A673 (cell line): ENCODE measurements at regions not wholly inside any gene's neighbourhood (a gene's known extent, or its start where the extent isn't known, plus 50 kb on each side); places are given as distances from the start of the nearest gene placed in this dataset.

ENCODE experiments used
- BruUV-seq: library from RNA; stranded (reverse); fragments of 400-500 nt; replicated peaks from 2 replicates; lab custom pipeline; 2021; lab: Mats Ljungman, UMichigan
- CTCF ChIA-PET: fragments of 300-600 bp; sonication (Branson Sonifier 250); formaldehyde crosslinking; loops from one replicate; lab custom pipeline; 2022; ENCODE audit warnings: antibody characterized with exemption; lab: Charles Lee
- POLR2A ChIA-PET: fragments of 300-600 bp; sonication (Branson Sonifier 250); formaldehyde crosslinking; loops from one replicate; lab custom pipeline; 2022; ENCODE audit warnings: antibody characterized with exemption; ENCODE audit not compliant: low non-redundant PET; lab: Charles Lee
- DNase-seq: peaks from one replicate; pipeline ENCODE4 v3.0.0-alpha.2; 2015; ENCODE audit warnings: low spot score
- H3K27ac ChIP-seq: fragments of 200-600 bp; sonication (generic); 2 replicates; pipeline ENCODE4 v1.5.1; 2016; ENCODE audit warnings: mixed run types, low read depth, mild to moderate bottlenecking, mixed read lengths, antibody characterized with exemption, low read length; ENCODE audit not compliant: poor library complexity, severe bottlenecking
- H3K27me3 ChIP-seq: fragments of 200-600 bp; sonication (generic); replicated peaks from 2 replicates; pipeline ENCODE4 v1.6.1; 2017; ENCODE audit warnings: mixed run types, low read depth, mild to moderate bottlenecking, mixed read lengths, antibody characterized with exemption, low read length; ENCODE audit not compliant: insufficient read depth, poor library complexity
- H3K36me3 ChIP-seq: fragments of 200-600 bp; sonication (generic); 2 replicates; pipeline ENCODE4 v1.6.1; 2016; ENCODE audit warnings: mixed run types, mild to moderate bottlenecking, mixed read lengths, antibody characterized with exemption, low read length; ENCODE audit not compliant: insufficient read depth, poor library complexity, severe bottlenecking
- H3K4me1 ChIP-seq: fragments of 200-600 bp; sonication (generic); 2 replicates; pipeline ENCODE4 v1.6.1; 2017; ENCODE audit warnings: mixed run types, mild to moderate bottlenecking, mixed read lengths, antibody characterized with exemption, low read length; ENCODE audit not compliant: insufficient read depth, poor library complexity, severe bottlenecking
- H3K4me3 ChIP-seq: fragments of 200-600 bp; sonication (generic); 2 replicates; pipeline ENCODE4 v1.5.1; 2016; ENCODE audit warnings: low read depth, mixed run types, mild to moderate bottlenecking, mixed read lengths, low read length; ENCODE audit not compliant: poor library complexity, severe bottlenecking
- H3K9me3 ChIP-seq: fragments of 200-600 bp; sonication (generic); 2 replicates; pipeline ENCODE4 v1.6.1; 2016; ENCODE audit warnings: mixed run types, low read depth, mild to moderate bottlenecking, mixed read lengths, antibody characterized with exemption, low read length; ENCODE audit not compliant: poor library complexity, severe bottlenecking
- EZH2 ChIP-seq: fragments of 200-600 bp; sonication (generic); IDR thresholded peaks from 2 replicates; pipeline ENCODE4 v1.6.1; 2017; ENCODE audit warnings: borderline replicate concordance, low read depth, mild to moderate bottlenecking, mixed read lengths, antibody characterized with exemption, low read length; ENCODE audit not compliant: poor library complexity, severe bottlenecking
- intact Hi-C: fragments of 100-400 bp; cut with micrococcal nuclease; formaldehyde crosslinking; loops from one replicate; pipeline ENCODE4 v1.10.0; 2022; ENCODE audit not compliant: unreplicated experiment
- TF ChIP-seq, protein P1 (sequence below): fragments of 300-800, 200-600 bp; sonication (generic); conservative IDR thresholded peaks from 2 replicates; pipeline ENCODE4 v1.5.1; 2017; ENCODE audit warnings: low read depth, mild to moderate bottlenecking, antibody characterized with exemption, low read length, moderate library complexity, mixed read lengths

DNA sequence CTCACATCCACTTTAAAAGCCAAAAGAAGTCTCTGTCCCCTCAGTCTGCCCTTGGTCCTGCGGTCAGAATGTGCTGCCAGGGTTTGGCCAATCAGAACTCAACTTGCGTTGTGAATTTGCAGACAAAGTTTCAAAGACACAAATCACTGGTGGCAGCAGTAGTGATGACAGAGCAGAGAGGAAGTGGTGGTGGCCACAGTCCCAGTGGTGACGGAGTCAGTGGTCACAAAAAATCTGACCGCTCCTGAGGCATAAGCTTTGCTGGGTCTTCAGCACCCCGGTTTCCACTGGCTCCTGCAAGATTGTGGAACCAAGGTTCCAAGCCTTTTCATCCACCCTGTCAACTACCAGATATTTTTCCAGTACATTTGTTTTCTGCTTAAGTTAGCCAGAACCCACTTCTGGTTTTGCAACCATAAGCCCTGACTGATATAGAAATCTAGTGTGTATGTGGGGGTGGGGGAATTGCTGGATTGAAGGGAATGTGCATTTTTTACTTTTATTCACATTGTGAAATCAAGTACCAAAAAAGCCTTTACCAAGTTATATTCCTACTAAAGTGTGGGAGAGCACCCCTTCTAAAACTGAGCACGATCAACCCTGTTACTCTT, 112.3 kb downstream of the TMPRSS5 start:
- DNase-seq, result no peak
- Histone ChIP-seq H3K4me3 (no peak overlapping the region), H3K9me3 (peaks cover 10% of the 10 kb centered on the region), H3K4me1 (no peaks in the 10 kb centered on the region), H3K27ac (no peak overlapping the region), H3K36me3 (no peaks in the 10 kb centered on the region), H3K27me3 (peaks cover 43% of the 10 kb centered on the region)
- TF ChIP-seq, protein P1, sequence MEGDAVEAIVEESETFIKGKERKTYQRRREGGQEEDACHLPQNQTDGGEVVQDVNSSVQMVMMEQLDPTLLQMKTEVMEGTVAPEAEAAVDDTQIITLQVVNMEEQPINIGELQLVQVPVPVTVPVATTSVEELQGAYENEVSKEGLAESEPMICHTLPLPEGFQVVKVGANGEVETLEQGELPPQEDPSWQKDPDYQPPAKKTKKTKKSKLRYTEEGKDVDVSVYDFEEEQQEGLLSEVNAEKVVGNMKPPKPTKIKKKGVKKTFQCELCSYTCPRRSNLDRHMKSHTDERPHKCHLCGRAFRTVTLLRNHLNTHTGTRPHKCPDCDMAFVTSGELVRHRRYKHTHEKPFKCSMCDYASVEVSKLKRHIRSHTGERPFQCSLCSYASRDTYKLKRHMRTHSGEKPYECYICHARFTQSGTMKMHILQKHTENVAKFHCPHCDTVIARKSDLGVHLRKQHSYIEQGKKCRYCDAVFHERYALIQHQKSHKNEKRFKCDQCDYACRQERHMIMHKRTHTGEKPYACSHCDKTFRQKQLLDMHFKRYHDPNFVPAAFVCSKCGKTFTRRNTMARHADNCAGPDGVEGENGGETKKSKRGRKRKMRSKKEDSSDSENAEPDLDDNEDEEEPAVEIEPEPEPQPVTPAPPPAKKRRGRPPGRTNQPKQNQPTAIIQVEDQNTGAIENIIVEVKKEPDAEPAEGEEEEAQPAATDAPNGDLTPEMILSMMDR, result no peak
- TF ChIP-seq EZH2, result no peak
- CTCF ChIA-PET, result no interaction called here
- intact Hi-C loops, result no loop called here
- BruUV-seq, result no TSS peak
- POLR2A ChIA-PET, result no interaction called here

DNA sequence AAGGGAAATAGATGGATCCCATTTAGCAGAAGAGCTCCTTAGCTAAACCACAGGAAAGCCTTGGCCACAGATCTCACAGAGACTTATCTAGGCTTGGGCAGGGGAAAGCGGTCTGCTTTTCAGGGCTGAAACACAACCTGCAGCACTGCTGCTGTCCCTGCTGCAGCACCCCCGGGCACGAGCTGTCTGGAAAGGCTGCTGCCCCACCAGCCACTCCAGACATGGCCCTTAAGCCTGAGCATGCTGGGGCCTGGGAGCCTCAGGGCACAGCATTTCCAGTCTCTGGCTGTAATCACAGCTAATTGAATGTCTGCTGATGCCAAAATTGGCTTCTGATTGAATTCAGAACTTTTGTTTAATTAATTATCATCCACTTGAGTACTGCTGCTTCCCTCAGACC, 115.0 kb downstream of the TMPRSS5 start:
- TF ChIP-seq, protein P1, result no peak
- no peak for TF ChIP-seq EZH2
- H3K27me3 ChIP-seq, result peaks cover 25% of the 10 kb centered on the region
- no peak for DNase-seq
- H3K4me1 ChIP-seq, result no peaks in the 10 kb centered on the region
- intact Hi-C loops, result no loop called here
- BruUV-seq, result no TSS peak
- ChIA-PET CTCF (no interaction called here), POLR2A (no interaction called here)
- H3K27ac ChIP-seq, result no peak overlapping the region
- no peaks in the 10 kb centered on the region for H3K36me3 ChIP-seq
- no peak overlapping the region for H3K4me3 ChIP-seq
- H3K9me3 ChIP-seq, result peaks cover 4% of the 10 kb centered on the region

- POLR2A ChIA-PET, result no interaction called here
- intact Hi-C loops, result no loop called here
- CTCF ChIA-PET, result no interaction called here
Measured at GRCh38 chr11:113587308-113587739, 112.1 kb upstream of the DRD2 start.

More at GRCh38 chr11:113587308-113587739, 112.1 kb upstream of the DRD2 start:
- Histone ChIP-seq H3K4me3 (no peak overlapping the region), H3K36me3 (no peaks in the 10 kb centered on the region), H3K27ac (no peak overlapping the region), H3K9me3 (no peaks in the 10 kb centered on the region), H3K27me3 (peaks cover 20% of the 10 kb centered on the region), H3K4me1 (no peaks in the 10 kb centered on the region)
- DNase-seq, result no peak
- TF ChIP-seq, protein P1, result no peak
- TF ChIP-seq EZH2, result no peak
- BruUV-seq, result no TSS peak
